Ovary (tissue), 3 donors: ENCODE measurements at regions not wholly inside any gene's neighbourhood (a gene's known extent, or its start where the extent isn't known, plus 50 kb on each side); places are given as distances from the start of the nearest gene placed in this dataset.

Experiments used
- CTCF ChIP-seq, 3 donors: fragments of 450-650 bp in 2 of 3; fragments of 200-600 bp in 1 of 3; IDR thresholded peaks; one replicate each; pipeline versions ENCODE4 v1.5.1 to v1.8.0; 2016 to 2022; ENCODE audit warnings: antibody characterized with exemption in 3 of 3, mild to moderate bottlenecking in 1 of 3
- EP300 ChIP-seq: sonication (generic); formaldehyde crosslinking; IDR thresholded peaks from one replicate; pipeline ENCODE4 v1.6.1; 2017; ENCODE audit warnings: antibody characterized with exemption
- POLR2A ChIP-seq: fragments of 450-650 bp; IDR thresholded peaks from one replicate; pipeline ENCODE4 v1.6.1; 2017; ENCODE audit warnings: antibody characterized with exemption, mild to moderate bottlenecking, moderate library complexity
- donor health status: DM: no; HTN: no; CAD: no.

- no peak for TF ChIP-seq CTCF (IDR thresholded peaks at IDR 0.05)
- no peak for TF ChIP-seq POLR2A
- no peak for TF ChIP-seq EP300
Measured at GRCh38 chr2:228689053-228689452, 507.6 kb upstream of the SPHKAP start.
